NB4 (cell line): ENCODE measurements at regions not wholly inside any gene's neighbourhood (a gene's known extent, or its start where the extent isn't known, plus 50 kb on each side); places are given as distances from the start of the nearest gene placed in this dataset.

ENCODE experiments used
- MYC ChIP-seq: IDR thresholded peaks from 2 replicates; pipeline ENCODE4 v1.6.1; 2011; ENCODE audit warnings: low read depth, low read length
- POLR2A ChIP-seq: IDR thresholded peaks from 2 replicates; pipeline ENCODE4 v1.6.1; 2011; ENCODE audit warnings: mild to moderate bottlenecking; ENCODE audit not compliant: insufficient read length; ENCODE audit errors: extremely low read depth
- TF ChIP-seq, protein P1 (sequence below): IDR thresholded peaks from one replicate; pipeline ENCODE4 v1.5.1; 2012; ENCODE audit warnings: low read depth, low read length
- TF ChIP-seq, protein P2 (sequence below): IDR thresholded peaks from 2 replicates; pipeline ENCODE4 v1.6.1; 2011; ENCODE audit warnings: low read depth, low read length

DNA sequence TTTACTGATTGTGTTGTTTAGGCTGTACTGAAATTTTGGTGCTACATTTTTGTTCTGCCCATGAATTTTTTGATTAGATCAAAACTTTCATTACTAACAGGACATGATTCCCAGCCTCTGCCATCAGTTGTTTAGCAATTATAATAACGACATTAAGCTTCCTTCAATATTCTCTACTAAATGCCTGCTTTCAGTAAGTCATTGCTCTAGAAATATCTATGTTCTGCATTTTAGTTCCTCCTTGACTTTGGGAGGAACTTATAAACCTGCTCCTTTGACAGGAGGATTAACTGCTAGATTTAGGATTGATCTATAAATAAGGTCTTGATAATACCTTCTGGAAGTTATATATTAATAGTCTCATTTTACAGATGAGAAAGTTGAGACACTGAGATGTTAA lies 269.1 kb downstream of the RAP2B start:
- TF ChIP-seq, protein P1, sequence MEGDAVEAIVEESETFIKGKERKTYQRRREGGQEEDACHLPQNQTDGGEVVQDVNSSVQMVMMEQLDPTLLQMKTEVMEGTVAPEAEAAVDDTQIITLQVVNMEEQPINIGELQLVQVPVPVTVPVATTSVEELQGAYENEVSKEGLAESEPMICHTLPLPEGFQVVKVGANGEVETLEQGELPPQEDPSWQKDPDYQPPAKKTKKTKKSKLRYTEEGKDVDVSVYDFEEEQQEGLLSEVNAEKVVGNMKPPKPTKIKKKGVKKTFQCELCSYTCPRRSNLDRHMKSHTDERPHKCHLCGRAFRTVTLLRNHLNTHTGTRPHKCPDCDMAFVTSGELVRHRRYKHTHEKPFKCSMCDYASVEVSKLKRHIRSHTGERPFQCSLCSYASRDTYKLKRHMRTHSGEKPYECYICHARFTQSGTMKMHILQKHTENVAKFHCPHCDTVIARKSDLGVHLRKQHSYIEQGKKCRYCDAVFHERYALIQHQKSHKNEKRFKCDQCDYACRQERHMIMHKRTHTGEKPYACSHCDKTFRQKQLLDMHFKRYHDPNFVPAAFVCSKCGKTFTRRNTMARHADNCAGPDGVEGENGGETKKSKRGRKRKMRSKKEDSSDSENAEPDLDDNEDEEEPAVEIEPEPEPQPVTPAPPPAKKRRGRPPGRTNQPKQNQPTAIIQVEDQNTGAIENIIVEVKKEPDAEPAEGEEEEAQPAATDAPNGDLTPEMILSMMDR, result no peak
- TF ChIP-seq MYC, result no peak
- no peak for TF ChIP-seq POLR2A
- TF ChIP-seq, protein P2, sequence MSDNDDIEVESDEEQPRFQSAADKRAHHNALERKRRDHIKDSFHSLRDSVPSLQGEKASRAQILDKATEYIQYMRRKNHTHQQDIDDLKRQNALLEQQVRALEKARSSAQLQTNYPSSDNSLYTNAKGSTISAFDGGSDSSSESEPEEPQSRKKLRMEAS, result no peak
